G401 (cell line): ENCODE measurements at regions not wholly inside any gene's neighbourhood (a gene's known extent, or its start where the extent isn't known, plus 50 kb on each side); places are given as distances from the start of the nearest gene placed in this dataset.
"Not testable (repeated sequence)": the region's sequence is repeated elsewhere in the genome, so short reads cannot be mapped to it uniquely, and the experiment has no call there.

ENCODE experiments used
- DNase-seq: peaks from one replicate; pipeline ENCODE4 v3.0.0-alpha.2; 2015; ENCODE audit warnings: low spot score
- in situ Hi-C: cut with HindIII; loops from 2 replicates; pipeline ENCODE4 v1.10.0; 2016; ENCODE audit warnings: low sequenced_read_pairs, mixed read lengths

- no peak for DNase-seq
- in situ Hi-C loops, result no loop called here
These were observed 218.8 kb downstream of the LRIG3 start for GRCh38 chr12:58701536-58701935.

GRCh38 chr12:58703866-58704265 is 216.4 kb downstream of the LRIG3 start:
- no peak for DNase-seq
- in situ Hi-C loops, result no loop called here

- DNase-seq, in situ Hi-C loops: not testable (repeated sequence)
These were observed 215.5 kb downstream of the LRIG3 start for GRCh38 chr12:58704770-58705169.

GRCh38 chr12:58710901-58711300 is 209.4 kb downstream of the LRIG3 start:
- in situ Hi-C loops, result no loop called here
- no peak for DNase-seq

GRCh38 chr12:58711974-58712373 is 208.3 kb downstream of the LRIG3 start:
- no peak for DNase-seq
- in situ Hi-C loops, result no loop called here

- in situ Hi-C loops, result no loop called here
- no peak for DNase-seq
These were observed 207.3 kb downstream of the LRIG3 start for GRCh38 chr12:58712976-58713375.

- no peak for DNase-seq
- in situ Hi-C loops, result no loop called here
These were observed 201.1 kb downstream of the LRIG3 start for GRCh38 chr12:58719161-58719560.

GRCh38 chr12:58720421-58720820 is 199.9 kb downstream of the LRIG3 start:
- in situ Hi-C loops, result no loop called here
- DNase-seq, result no peak

GRCh38 chr12:58725400-58726105 is 194.8 kb downstream of the LRIG3 start:
- in situ Hi-C loops, result no loop called here
- DNase-seq, result no peak

- DNase-seq, result no peak
- in situ Hi-C loops, result no loop called here
These were observed 192.8 kb downstream of the LRIG3 start for GRCh38 chr12:58727521-58727920.

GRCh38 chr12:58728397-58728796 is 191.9 kb downstream of the LRIG3 start:
- no peak for DNase-seq
- in situ Hi-C loops, result no loop called here

- no peak for DNase-seq
- in situ Hi-C loops, result no loop called here
These were observed 189.2 kb downstream of the LRIG3 start for GRCh38 chr12:58731096-58731495.

GRCh38 chr12:58732894-58733293 is 187.4 kb downstream of the LRIG3 start:
- DNase-seq, result no peak
- in situ Hi-C loops, result no loop called here

GRCh38 chr12:58741226-58741625 is 179.1 kb downstream of the LRIG3 start:
- no peak for DNase-seq
- in situ Hi-C loops, result no loop called here

- in situ Hi-C loops, result no loop called here
- DNase-seq, result no peak
These were observed 174.8 kb downstream of the LRIG3 start for GRCh38 chr12:58745348-58746125.

GRCh38 chr12:58747533-58747932 is 172.8 kb downstream of the LRIG3 start:
- DNase-seq, result no peak
- in situ Hi-C loops, result no loop called here

GRCh38 chr12:58750484-58750883 is 169.8 kb downstream of the LRIG3 start:
- in situ Hi-C loops, result no loop called here
- DNase-seq, result no peak

GRCh38 chr12:58757422-58757821 is 162.9 kb downstream of the LRIG3 start:
- in situ Hi-C loops, result no loop called here
- DNase-seq, result no peak

- DNase-seq, in situ Hi-C loops: not testable (repeated sequence)
These were observed 160.6 kb downstream of the LRIG3 start for GRCh38 chr12:58759745-58760144.

- in situ Hi-C loops, result no loop called here
These were observed 159.0 kb downstream of the LRIG3 start for GRCh38 chr12:58761308-58761707.

More at GRCh38 chr12:58761308-58761707, 159.0 kb downstream of the LRIG3 start:
- DNase-seq, result no peak
